Ectodermal cell (in vitro differentiated cells): ENCODE measurements at regions not wholly inside any gene's neighbourhood (a gene's known extent, or its start where the extent isn't known, plus 50 kb on each side); places are given as distances from the start of the nearest gene placed in this dataset.
"Not testable (repeated sequence)": the region's sequence is repeated elsewhere in the genome, so short reads cannot be mapped to it uniquely, and the experiment has no call there.

ENCODE experiments used
- H3K27ac ChIP-seq: 2 replicates; pipeline ENCODE4 v1.7.0; 2013; ENCODE audit warnings: mild to moderate bottlenecking, low read depth, low read length; ENCODE audit not compliant: insufficient read depth, poor library complexity, severe bottlenecking
- H3K27me3 ChIP-seq: 2 replicates; pipeline ENCODE4 v1.7.0; 2013; ENCODE audit warnings: mild to moderate bottlenecking, low read length; ENCODE audit not compliant: insufficient read depth, control insufficient read depth, poor library complexity, severe bottlenecking
- H3K36me3 ChIP-seq: one replicate; pipeline ENCODE4 v1.7.0; 2013; ENCODE audit warnings: low read length; ENCODE audit not compliant: control insufficient read depth, insufficient read depth
- H3K4me1 ChIP-seq: one replicate; pipeline ENCODE4 v1.7.0; 2013; ENCODE audit warnings: low read length; ENCODE audit not compliant: control insufficient read depth, insufficient read depth
- H3K4me3 ChIP-seq: 2 replicates; pipeline ENCODE4 v1.7.0; 2013; ENCODE audit warnings: low read depth, low read length, control low read depth; ENCODE audit not compliant: insufficient read depth
- H3K9me3 ChIP-seq: 2 replicates; pipeline ENCODE4 v1.7.0; 2013; ENCODE audit warnings: mild to moderate bottlenecking, low read length, moderate library complexity; ENCODE audit not compliant: control insufficient read depth
- WGBS, 2 experiments: methylation state at CpG; one replicate each; pipeline ENCODE4 v1.1.7; 2013; ENCODE audit warnings: missing lambda C conversion rate in 2 of 2; 5-methylcytosine and 5-hydroxymethylcytosine counted together

GRCh38 chr1:109844609-109845008 lies 66.0 kb upstream of the CSF1 start:
- H3K9me3 ChIP-seq = no peaks in the 10 kb centered on the region
- no peak overlapping the region for H3K27ac ChIP-seq
- no peaks in the 10 kb centered on the region for H3K4me1 ChIP-seq
- no peak overlapping the region for H3K4me3 ChIP-seq
- no peaks in the 10 kb centered on the region for H3K27me3 ChIP-seq
- WGBS, 2 experiments = 96% methylated on average over 2 of the region's 2 CpGs
- H3K36me3 ChIP-seq = no peaks in the 10 kb centered on the region

DNA sequence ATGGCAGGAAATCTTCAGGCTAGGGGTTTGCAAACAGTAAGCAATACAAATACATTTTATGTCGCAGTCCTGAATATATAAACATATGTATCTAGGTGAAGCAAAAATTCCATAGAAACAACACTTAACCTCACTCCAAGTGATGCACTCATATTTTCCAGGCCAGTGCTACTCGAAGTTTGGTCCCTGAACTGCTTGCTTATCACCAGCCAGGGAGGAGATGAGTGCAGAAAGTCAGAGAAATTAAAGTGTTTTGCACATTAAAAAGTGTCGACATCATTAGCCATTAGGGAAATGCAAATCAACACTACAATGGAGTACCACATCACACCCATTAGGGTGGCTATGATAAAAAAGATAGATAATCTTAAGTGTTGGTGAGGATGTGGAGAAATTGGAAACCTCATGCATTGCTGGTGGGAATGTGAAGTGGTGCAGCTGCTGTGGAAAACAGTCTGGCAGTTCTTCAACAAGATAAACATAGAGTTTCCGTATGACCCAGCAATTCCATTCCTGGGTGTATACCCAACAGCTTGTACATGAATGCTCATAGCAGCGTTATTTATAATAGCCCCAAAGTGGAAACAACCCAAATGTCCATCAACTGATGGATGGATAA lies 70.5 kb upstream of the CSF1 start:
- Histone ChIP-seq H3K9me3 (no peaks in the 10 kb centered on the region), H3K36me3 (no peaks in the 10 kb centered on the region), H3K4me1 (no peaks in the 10 kb centered on the region), H3K27me3 (no peaks in the 10 kb centered on the region), H3K27ac (no peak overlapping the region), H3K4me3 (no peak overlapping the region)
- 90 to 96% methylated on average over 4 to 5 of the region's 5 CpGs for WGBS, 2 experiments

DNA sequence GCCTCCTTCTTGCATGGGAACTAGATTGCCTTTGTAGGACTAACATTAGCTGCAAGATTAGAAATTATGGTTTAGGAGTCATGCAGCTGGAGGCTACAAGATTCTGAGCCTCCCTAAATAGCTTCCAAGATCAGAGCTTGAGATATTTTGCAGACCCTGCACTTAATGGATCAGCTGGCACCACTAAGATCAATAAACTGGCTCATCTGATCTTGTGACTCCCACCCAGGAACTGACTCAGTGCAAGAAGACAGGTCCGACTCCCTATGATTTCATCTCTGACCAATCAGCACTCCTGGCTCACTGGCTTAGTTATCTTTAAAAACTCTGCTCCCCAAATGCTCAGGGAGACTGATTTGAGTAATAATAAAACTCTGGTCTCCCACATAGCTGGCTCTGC lies 71.4 kb upstream of the CSF1 start:
- H3K4me1 ChIP-seq, H3K9me3 ChIP-seq, H3K36me3 ChIP-seq, H3K27me3 ChIP-seq, H3K4me3 ChIP-seq, H3K27ac ChIP-seq: not testable (repeated sequence)
- 88 to 95% methylated on average over 1 of the region's 1 CpG for WGBS, 2 experiments

DNA sequence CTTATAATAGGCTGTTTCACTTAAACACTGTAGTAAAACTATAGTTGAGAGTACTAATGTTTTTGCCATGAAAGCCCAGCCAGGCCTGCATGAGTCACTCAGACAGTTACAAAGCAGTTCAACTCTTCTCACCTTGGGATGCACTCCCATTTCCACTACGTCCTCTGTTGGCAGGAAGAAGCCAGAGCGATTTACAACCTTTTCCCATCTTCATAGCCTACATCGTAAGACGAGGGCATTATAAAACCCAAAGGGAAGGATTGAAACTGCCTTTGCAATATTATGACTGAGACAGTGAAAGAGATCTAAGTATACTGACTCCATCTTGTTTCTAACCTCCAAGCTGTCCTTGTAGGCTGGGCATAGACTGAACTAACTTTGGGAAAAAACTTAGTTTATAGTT lies 71.8 kb upstream of the CSF1 start:
- Histone ChIP-seq H3K4me3 (no peak overlapping the region), H3K27ac (no peak overlapping the region), H3K4me1 (no peaks in the 10 kb centered on the region), H3K9me3 (no peaks in the 10 kb centered on the region), H3K27me3 (no peaks in the 10 kb centered on the region), H3K36me3 (no peaks in the 10 kb centered on the region)
- 96 to 100% methylated on average over 4 of the region's 4 CpGs for WGBS, 2 experiments

- Histone ChIP-seq H3K36me3 (no peaks in the 10 kb centered on the region), H3K27ac (no peak overlapping the region), H3K27me3 (no peaks in the 10 kb centered on the region), H3K4me3 (no peak overlapping the region), H3K4me1 (no peaks in the 10 kb centered on the region), H3K9me3 (no peaks in the 10 kb centered on the region)
- WGBS, 2 experiments = 86 to 87% methylated on average over 2 of the region's 2 CpGs
These were observed 72.6 kb upstream of the CSF1 start for GRCh38 chr1:109837852-109838570.

GRCh38 chr1:109835645-109836044 lies 71.9 kb upstream of the EPS8L3 start:
- H3K4me3 ChIP-seq, H3K27ac ChIP-seq, H3K36me3 ChIP-seq, H3K27me3 ChIP-seq, H3K4me1 ChIP-seq, H3K9me3 ChIP-seq: not testable (repeated sequence)
- WGBS, 2 experiments = 95 to 98% methylated on average over 6 of the region's 6 CpGs

DNA sequence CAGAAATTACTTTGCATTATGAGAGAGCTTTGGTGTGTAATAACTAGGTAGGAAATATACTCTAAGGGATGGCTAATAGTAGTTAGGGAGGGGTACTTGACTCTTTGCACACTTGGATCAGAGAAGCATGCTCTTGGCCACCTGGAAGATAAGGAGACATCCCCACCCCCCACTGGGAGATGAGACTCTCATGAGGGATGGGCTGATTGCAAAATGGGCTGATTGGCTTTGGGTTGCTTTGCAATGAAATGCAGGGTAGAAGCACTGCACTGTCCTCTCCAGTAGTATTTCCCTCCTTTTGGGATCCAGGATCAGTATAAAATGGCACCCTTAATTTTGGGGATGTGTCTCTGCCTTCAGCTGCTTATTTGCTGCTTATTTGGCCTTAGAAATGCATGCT lies 71.2 kb upstream of the EPS8L3 start:
- Histone ChIP-seq H3K4me3 (no peak overlapping the region), H3K9me3 (no peaks in the 10 kb centered on the region), H3K36me3 (no peaks in the 10 kb centered on the region), H3K27me3 (no peaks in the 10 kb centered on the region), H3K27ac (no peak overlapping the region), H3K4me1 (no peaks in the 10 kb centered on the region)

DNA sequence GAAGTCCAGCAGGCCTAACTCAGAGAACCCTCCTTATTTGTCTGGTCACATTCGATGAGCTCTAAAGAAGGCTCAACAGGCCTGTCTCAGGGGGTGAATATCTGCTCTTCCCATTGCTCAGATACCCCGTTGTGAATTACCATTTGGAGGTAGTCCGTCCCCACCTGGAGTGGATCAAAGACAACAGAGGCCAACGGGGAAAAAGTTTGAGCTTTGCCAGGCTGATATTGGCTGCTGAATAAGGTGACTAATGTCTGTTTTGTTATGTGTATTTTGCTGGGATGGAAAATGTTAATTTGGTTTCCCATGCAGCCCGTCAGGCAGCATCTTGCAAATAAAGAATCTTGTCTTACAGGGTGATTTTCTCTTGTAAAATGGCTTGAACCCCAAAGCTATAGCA lies 69.2 kb upstream of the EPS8L3 start:
- 44 to 45% methylated on average over 5 of the region's 5 CpGs for WGBS, 2 experiments

GRCh38 chr1:109828756-109829505 lies 65.2 kb upstream of the EPS8L3 start:
- H3K27me3 ChIP-seq = no peaks in the 10 kb centered on the region
- WGBS, 2 experiments = 86% methylated on average over 8 of the region's 8 CpGs
- H3K4me3 ChIP-seq = no peak overlapping the region
- H3K27ac ChIP-seq = no peak overlapping the region
- peaks cover 4% of the 10 kb centered on the region for H3K4me1 ChIP-seq
- no peaks in the 10 kb centered on the region for H3K36me3 ChIP-seq
- H3K9me3 ChIP-seq = no peaks in the 10 kb centered on the region

More for the DNA sequence above, 69.2 kb upstream of the EPS8L3 start:
- no peak overlapping the region for H3K27ac ChIP-seq
- H3K9me3 ChIP-seq = no peaks in the 10 kb centered on the region
- no peaks in the 10 kb centered on the region for H3K27me3 ChIP-seq
- H3K4me3 ChIP-seq = no peak overlapping the region
- no peaks in the 10 kb centered on the region for H3K36me3 ChIP-seq
- no peaks in the 10 kb centered on the region for H3K4me1 ChIP-seq

GRCh38 chr1:109827986-109828385 lies 64.3 kb upstream of the EPS8L3 start:
- H3K4me1 ChIP-seq = peaks cover 11% of the 10 kb centered on the region
- no peak overlapping the region for H3K27ac ChIP-seq
- H3K27me3 ChIP-seq = no peaks in the 10 kb centered on the region
- no peak overlapping the region for H3K4me3 ChIP-seq
- no peaks in the 10 kb centered on the region for H3K36me3 ChIP-seq
- WGBS, 2 experiments = 93 to 95% methylated on average over 7 of the region's 7 CpGs
- H3K9me3 ChIP-seq = no peaks in the 10 kb centered on the region
